ENCODE measurements at regions not wholly inside any gene's neighbourhood (a gene's known extent, or its start where the extent isn't known, plus 50 kb on each side); places are given as distances from the start of the nearest gene placed in this dataset.

- TF ChIP-seq GATA2 (IDR thresholded peaks at IDR 0.05; ENCODE audit: low read depth, low read length) (no peak), GATA3 (IDR thresholded peaks at IDR 0.05; ENCODE audit: low read depth, low read length) (no peak)
Observed at GRCh38 chr3:5339967-5340535, 152.5 kb downstream of the EDEM1 start.
